ENCODE measurements at regions not wholly inside any gene's neighbourhood (a gene's known extent, or its start where the extent isn't known, plus 50 kb on each side); places are given as distances from the start of the nearest gene placed in this dataset.
"Not testable (repeated sequence)": the region's sequence is repeated elsewhere in the genome, so short reads cannot be mapped to it uniquely, and the experiment has no call there.

DNA sequence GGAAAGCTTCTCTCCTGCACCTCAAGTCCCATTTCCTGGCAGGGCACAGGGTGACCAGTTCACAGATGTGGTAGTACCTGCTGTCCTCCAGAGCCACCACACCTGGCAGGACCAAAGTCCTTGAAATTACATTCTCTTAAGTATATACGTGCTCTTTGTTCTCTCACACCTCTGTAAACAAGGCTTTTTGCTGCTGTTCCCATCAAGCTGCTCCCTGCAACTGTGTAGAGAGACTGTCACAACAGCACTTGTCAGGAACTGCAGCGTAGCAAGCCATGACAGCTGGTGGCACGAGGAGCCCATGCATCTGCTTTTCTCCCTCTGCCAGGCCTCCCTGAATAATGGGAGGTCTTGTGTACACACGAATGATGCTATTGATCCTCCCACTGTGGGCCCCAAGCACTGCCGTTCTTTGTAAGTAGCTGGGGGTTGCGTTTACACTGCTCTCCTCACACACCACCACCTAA, 431.8 kb downstream of the CD83 start:
- Histone ChIP-seq H3F3A (ENCODE audit: insufficient read depth) (no peaks in the 10 kb centered on the region), H3K9me2 (replicated peaks; ENCODE audit: insufficient read depth, low read length) (no peaks in the 10 kb centered on the region), H3K9me3 (ENCODE audit: insufficient read depth, low read length) (no peaks in the 10 kb centered on the region), H2AFZ (ENCODE audit: low read depth, low read length, severe bottlenecking) (no peak overlapping the region), H3K27me3 (ENCODE audit: low read length) (no peaks in the 10 kb centered on the region), H3K4me2 (ENCODE audit: low read depth, low read length, poor library complexity, severe bottlenecking) (no peak overlapping the region), H3K36me3 (ENCODE audit: low read length) (no peaks in the 10 kb centered on the region), H3K9ac (ENCODE audit: low read length) (no peak overlapping the region), H3K79me2 (ENCODE audit: insufficient read depth, low read length) (no peaks in the 10 kb centered on the region), H3K27ac (ENCODE audit: low read depth, low read length) (no peak overlapping the region), H3K4me3 (ENCODE audit: insufficient read depth, low read length, poor library complexity, severe bottlenecking) (no peak overlapping the region), H4K20me1 (ENCODE audit: low read depth, low read length) (no peaks in the 10 kb centered on the region)
- TF ChIP-seq EZH2phosphoT487 (conservative IDR thresholded peaks at IDR 0.05; ENCODE audit: low read length) = no peak

DNA sequence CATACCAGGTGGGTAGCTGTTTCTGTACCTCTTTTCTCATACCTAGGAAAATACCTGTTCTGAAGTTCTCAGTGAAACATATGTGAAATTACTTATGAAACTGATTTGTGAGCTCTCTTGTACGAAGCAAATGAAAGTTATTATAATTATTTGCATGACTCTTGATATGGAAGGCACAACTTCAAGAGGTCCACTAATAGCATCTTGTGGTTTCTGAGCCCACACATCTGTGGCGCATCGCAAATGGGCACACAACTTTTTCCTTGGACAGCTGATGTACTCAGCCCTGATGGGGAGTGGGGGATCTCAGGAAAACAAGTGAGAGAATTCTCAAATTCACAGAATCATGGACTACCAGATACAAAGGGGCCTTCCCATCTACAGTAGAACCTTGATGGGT, 432.3 kb downstream of the CD83 start:
- Histone ChIP-seq H2AFZ (ENCODE audit: low read depth, low read length, severe bottlenecking) (no peak overlapping the region), H3K4me2 (ENCODE audit: low read depth, low read length, poor library complexity, severe bottlenecking) (no peak overlapping the region), H3K36me3 (ENCODE audit: low read length) (no peaks in the 10 kb centered on the region), H3K9me2 (replicated peaks; ENCODE audit: insufficient read depth, low read length) (no peaks in the 10 kb centered on the region), H3K79me2 (ENCODE audit: insufficient read depth, low read length) (no peaks in the 10 kb centered on the region), H3K4me3 (ENCODE audit: insufficient read depth, low read length, poor library complexity, severe bottlenecking) (no peak overlapping the region), H3K9ac (ENCODE audit: low read length) (no peak overlapping the region), H3K27ac (ENCODE audit: low read depth, low read length) (no peak overlapping the region), H3K27me3 (ENCODE audit: low read length) (no peaks in the 10 kb centered on the region), H4K20me1 (ENCODE audit: low read depth, low read length) (no peaks in the 10 kb centered on the region), H3K9me3 (ENCODE audit: insufficient read depth, low read length) (no peaks in the 10 kb centered on the region), H3F3A (ENCODE audit: insufficient read depth) (no peaks in the 10 kb centered on the region)
- TF ChIP-seq, protein P1, sequence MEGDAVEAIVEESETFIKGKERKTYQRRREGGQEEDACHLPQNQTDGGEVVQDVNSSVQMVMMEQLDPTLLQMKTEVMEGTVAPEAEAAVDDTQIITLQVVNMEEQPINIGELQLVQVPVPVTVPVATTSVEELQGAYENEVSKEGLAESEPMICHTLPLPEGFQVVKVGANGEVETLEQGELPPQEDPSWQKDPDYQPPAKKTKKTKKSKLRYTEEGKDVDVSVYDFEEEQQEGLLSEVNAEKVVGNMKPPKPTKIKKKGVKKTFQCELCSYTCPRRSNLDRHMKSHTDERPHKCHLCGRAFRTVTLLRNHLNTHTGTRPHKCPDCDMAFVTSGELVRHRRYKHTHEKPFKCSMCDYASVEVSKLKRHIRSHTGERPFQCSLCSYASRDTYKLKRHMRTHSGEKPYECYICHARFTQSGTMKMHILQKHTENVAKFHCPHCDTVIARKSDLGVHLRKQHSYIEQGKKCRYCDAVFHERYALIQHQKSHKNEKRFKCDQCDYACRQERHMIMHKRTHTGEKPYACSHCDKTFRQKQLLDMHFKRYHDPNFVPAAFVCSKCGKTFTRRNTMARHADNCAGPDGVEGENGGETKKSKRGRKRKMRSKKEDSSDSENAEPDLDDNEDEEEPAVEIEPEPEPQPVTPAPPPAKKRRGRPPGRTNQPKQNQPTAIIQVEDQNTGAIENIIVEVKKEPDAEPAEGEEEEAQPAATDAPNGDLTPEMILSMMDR (IDR thresholded peaks at IDR 0.05; ENCODE audit: insufficient read depth, low read length, poor library complexity, severe bottlenecking) = no peak
- TF ChIP-seq EZH2phosphoT487 (conservative IDR thresholded peaks at IDR 0.05; ENCODE audit: low read length) = no peak

DNA sequence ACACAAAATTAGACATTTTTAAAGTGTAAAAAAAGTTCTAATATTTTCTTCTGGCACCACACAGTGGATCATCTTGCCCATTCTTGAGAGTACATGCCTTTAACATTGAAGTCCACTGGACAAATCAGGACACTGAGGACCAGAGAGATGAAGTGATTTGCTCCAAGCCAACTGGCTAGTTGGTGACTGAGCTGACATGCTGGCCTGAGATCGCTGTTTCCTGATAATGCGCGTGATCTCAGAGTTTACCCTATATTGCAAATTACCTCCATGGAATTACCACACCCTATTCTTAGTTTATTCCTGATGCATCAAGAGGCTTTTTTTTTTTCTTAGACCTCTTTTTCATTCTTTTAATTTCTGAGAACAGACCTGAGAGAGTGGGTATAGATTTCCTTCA, 432.8 kb downstream of the CD83 start:
- Histone ChIP-seq H3K27ac (ENCODE audit: low read depth, low read length) (no peak overlapping the region), H2AFZ (ENCODE audit: low read depth, low read length, severe bottlenecking) (no peak overlapping the region), H3K4me3 (ENCODE audit: insufficient read depth, low read length, poor library complexity, severe bottlenecking) (no peak overlapping the region), H3K9ac (ENCODE audit: low read length) (no peak overlapping the region), H4K20me1 (ENCODE audit: low read depth, low read length) (no peaks in the 10 kb centered on the region), H3K27me3 (ENCODE audit: low read length) (no peaks in the 10 kb centered on the region), H3K9me2 (replicated peaks; ENCODE audit: insufficient read depth, low read length) (no peaks in the 10 kb centered on the region), H3K36me3 (ENCODE audit: low read length) (no peaks in the 10 kb centered on the region), H3K79me2 (ENCODE audit: insufficient read depth, low read length) (no peaks in the 10 kb centered on the region), H3K4me2 (ENCODE audit: low read depth, low read length, poor library complexity, severe bottlenecking) (no peak overlapping the region), H3F3A (ENCODE audit: insufficient read depth) (no peaks in the 10 kb centered on the region), H3K9me3 (ENCODE audit: insufficient read depth, low read length) (no peaks in the 10 kb centered on the region)
- TF ChIP-seq, protein P1 (IDR thresholded peaks at IDR 0.05; ENCODE audit: insufficient read depth, low read length, poor library complexity, severe bottlenecking) = no peak
- no peak for TF ChIP-seq EZH2phosphoT487 (conservative IDR thresholded peaks at IDR 0.05; ENCODE audit: low read length)

DNA sequence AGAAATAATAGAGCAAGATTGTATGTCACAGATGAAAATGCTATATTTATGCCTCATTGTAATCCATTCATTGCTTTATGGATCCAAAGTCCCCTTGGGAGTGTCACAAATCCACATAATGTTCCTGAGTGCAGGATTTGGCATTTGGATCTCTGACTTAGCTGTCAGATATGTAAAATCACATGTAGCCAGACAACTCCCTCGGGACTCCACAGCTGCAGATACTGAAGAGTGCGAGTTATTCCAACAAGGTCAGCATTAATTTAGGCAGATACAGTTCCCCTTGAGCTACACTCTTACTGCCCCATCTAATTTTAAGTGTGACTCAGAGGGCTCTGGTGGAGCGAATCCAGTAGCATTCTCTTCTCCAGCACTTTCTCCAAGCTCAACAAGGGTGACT, 433.2 kb downstream of the CD83 start:
- no peak for TF ChIP-seq EZH2phosphoT487 (conservative IDR thresholded peaks at IDR 0.05; ENCODE audit: low read length)
- TF ChIP-seq, protein P1 (IDR thresholded peaks at IDR 0.05; ENCODE audit: insufficient read depth, low read length, poor library complexity, severe bottlenecking) = no peak
- H3K36me3 ChIP-seq (ENCODE audit: low read length) = no peaks in the 10 kb centered on the region
- H3K4me2 ChIP-seq (ENCODE audit: low read depth, low read length, poor library complexity, severe bottlenecking) = no peak overlapping the region
- no peaks in the 10 kb centered on the region for H3K9me2 ChIP-seq (replicated peaks; ENCODE audit: insufficient read depth, low read length)
- H3K79me2 ChIP-seq (ENCODE audit: insufficient read depth, low read length) = no peaks in the 10 kb centered on the region
- no peaks in the 10 kb centered on the region for H3K27me3 ChIP-seq (ENCODE audit: low read length)
- H3K9ac ChIP-seq (ENCODE audit: low read length) = no peak overlapping the region
- H4K20me1 ChIP-seq (ENCODE audit: low read depth, low read length) = no peaks in the 10 kb centered on the region
- no peaks in the 10 kb centered on the region for H3K9me3 ChIP-seq (ENCODE audit: insufficient read depth, low read length)
- no peak overlapping the region for H3K4me3 ChIP-seq (ENCODE audit: insufficient read depth, low read length, poor library complexity, severe bottlenecking)
- no peak overlapping the region for H3K27ac ChIP-seq (ENCODE audit: low read depth, low read length)
- no peak overlapping the region for H2AFZ ChIP-seq (ENCODE audit: low read depth, low read length, severe bottlenecking)
- H3F3A ChIP-seq (ENCODE audit: insufficient read depth) = no peaks in the 10 kb centered on the region

DNA sequence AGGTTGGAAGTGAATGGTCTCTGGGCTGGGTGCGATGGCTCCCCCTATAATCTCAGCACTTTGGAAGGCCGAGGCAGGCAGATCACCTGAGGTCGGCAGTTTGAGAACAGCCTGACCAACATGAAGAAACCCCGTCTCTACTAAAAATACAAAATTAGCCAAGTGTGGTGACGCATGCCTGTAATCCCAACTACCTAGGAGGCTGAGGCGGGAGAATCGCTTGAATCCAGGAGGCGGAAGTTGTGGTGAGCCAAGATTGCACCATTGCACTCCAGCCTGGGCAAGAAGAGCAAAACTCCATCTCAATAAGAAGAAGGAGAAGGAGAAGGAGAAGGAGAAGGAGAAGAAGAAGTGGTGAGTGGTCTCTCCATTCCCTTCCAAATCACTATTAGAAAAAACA, 434.0 kb downstream of the CD83 start:
- H3K9me3 ChIP-seq (ENCODE audit: insufficient read depth, low read length); H3K4me3 ChIP-seq (ENCODE audit: insufficient read depth, low read length, poor library complexity, severe bottlenecking); H3K27ac ChIP-seq (ENCODE audit: low read depth, low read length); H4K20me1 ChIP-seq (ENCODE audit: low read depth, low read length); H3K36me3 ChIP-seq (ENCODE audit: low read length); H3K79me2 ChIP-seq (ENCODE audit: insufficient read depth, low read length); H3K9me2 ChIP-seq (replicated peaks; ENCODE audit: insufficient read depth, low read length); H3K27me3 ChIP-seq (ENCODE audit: low read length); H2AFZ ChIP-seq (ENCODE audit: low read depth, low read length, severe bottlenecking); H3K9ac ChIP-seq (ENCODE audit: low read length); H3F3A ChIP-seq (ENCODE audit: insufficient read depth); H3K4me2 ChIP-seq (ENCODE audit: low read depth, low read length, poor library complexity, severe bottlenecking): not testable (repeated sequence)
